Astrocyte of the cerebellum (primary cell): ENCODE measurements at regions not wholly inside any gene's neighbourhood (a gene's known extent, or its start where the extent isn't known, plus 50 kb on each side); places are given as distances from the start of the nearest gene placed in this dataset.

ENCODE experiments used
- DNase-seq: peaks from one replicate; pipeline ENCODE4 v3.0.0-alpha.2; 2011; ENCODE audit warnings: low read depth
- H3K4me3 ChIP-seq: 2 replicates; pipeline ENCODE4 v1.5.1; 2011; ENCODE audit warnings: mild to moderate bottlenecking, low read depth, low read length, moderate library complexity
- in situ Hi-C: cut with HindIII; loops from 2 replicates; pipeline ENCODE4 v1.10.0; 2017; ENCODE audit warnings: low sequenced_read_pairs
- TF ChIP-seq, protein P1 (sequence below): IDR thresholded peaks from 2 replicates; pipeline ENCODE4 v1.5.1; 2012; ENCODE audit warnings: low read length, low read depth, moderate library complexity, mild to moderate bottlenecking; ENCODE audit errors: missing control alignments

GRCh38 chr10:6657669-6658068 is 77.6 kb upstream of the PRKCQ start:
- in situ Hi-C loops = no loop called here
- no peak for DNase-seq
- no peak overlapping the region for H3K4me3 ChIP-seq
- TF ChIP-seq, protein P1, sequence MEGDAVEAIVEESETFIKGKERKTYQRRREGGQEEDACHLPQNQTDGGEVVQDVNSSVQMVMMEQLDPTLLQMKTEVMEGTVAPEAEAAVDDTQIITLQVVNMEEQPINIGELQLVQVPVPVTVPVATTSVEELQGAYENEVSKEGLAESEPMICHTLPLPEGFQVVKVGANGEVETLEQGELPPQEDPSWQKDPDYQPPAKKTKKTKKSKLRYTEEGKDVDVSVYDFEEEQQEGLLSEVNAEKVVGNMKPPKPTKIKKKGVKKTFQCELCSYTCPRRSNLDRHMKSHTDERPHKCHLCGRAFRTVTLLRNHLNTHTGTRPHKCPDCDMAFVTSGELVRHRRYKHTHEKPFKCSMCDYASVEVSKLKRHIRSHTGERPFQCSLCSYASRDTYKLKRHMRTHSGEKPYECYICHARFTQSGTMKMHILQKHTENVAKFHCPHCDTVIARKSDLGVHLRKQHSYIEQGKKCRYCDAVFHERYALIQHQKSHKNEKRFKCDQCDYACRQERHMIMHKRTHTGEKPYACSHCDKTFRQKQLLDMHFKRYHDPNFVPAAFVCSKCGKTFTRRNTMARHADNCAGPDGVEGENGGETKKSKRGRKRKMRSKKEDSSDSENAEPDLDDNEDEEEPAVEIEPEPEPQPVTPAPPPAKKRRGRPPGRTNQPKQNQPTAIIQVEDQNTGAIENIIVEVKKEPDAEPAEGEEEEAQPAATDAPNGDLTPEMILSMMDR = no peak

DNA sequence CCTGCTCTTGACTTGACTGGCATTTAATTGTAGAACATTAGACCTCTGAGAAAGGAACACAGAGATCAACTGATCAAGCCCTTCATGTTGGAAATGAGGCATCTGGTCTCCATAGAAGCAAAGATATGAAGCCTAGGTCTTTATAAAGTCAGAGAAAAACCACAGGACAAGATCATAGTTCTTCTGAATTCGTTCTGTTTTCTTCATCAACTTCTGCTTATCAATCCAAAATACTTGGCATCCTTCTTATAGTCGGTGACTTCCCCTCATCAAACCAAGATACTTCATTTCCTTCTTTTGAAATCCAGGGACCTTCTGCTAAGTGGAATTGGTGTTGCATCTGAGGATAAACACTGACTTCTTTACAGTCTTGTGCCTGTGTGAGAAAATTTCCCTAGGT is 77.1 kb upstream of the PRKCQ start:
- in situ Hi-C loops = no loop called here
- DNase-seq = no peak
- TF ChIP-seq, protein P1 = no peak
- H3K4me3 ChIP-seq = no peak overlapping the region

- no peak overlapping the region for H3K4me3 ChIP-seq
- in situ Hi-C loops = no loop called here
- DNase-seq = no peak
- TF ChIP-seq, protein P1 = no peak
Measured at GRCh38 chr10:6654571-6654970, 74.5 kb upstream of the PRKCQ start.

DNA sequence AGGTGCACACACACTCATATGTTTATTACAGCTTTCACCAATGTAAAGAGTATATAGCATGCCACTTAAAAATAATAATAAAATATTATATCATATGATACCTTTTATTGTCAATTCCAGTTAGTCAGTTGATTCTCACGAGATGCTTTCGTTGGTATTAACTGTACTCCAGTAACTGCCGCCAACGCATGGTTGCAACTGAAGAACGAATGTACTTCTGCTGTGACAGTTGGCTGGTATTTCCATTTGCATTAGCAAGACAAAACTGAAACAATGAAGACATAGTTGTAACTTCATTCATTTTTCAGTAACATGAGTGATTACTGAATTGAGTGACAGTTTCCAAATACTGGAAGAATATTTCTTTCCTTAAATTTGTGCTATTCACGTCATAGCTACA is 70.5 kb upstream of the PRKCQ start:
- DNase-seq = no peak
- in situ Hi-C loops = no loop called here
- TF ChIP-seq, protein P1 = no peak
- no peak overlapping the region for H3K4me3 ChIP-seq

- no peak for DNase-seq
- TF ChIP-seq, protein P1 = no peak
- in situ Hi-C loops = no loop called here
- H3K4me3 ChIP-seq = no peak overlapping the region
Measured at GRCh38 chr10:6649903-6650302, 69.8 kb upstream of the PRKCQ start.

- TF ChIP-seq, protein P1 = no peak
- in situ Hi-C loops = no loop called here
- no peak for DNase-seq
- H3K4me3 ChIP-seq = no peak overlapping the region
Measured at GRCh38 chr10:6648894-6649720, 69.0 kb upstream of the PRKCQ start.
